OCI-LY1 (cell line): ENCODE measurements at regions not wholly inside any gene's neighbourhood (a gene's known extent, or its start where the extent isn't known, plus 50 kb on each side); places are given as distances from the start of the nearest gene placed in this dataset.

Experiments
- H2AFZ ChIP-seq: fragments of 200-600 bp; sonication (generic), shearing (Covaris generic); 2 replicates; pipeline ENCODE4 v1.6.0; 2014; ENCODE audit warnings: antibody characterized with exemption, mild to moderate bottlenecking, low read length
- H3F3A ChIP-seq: fragments of 200-600 bp; sonication (generic), shearing (Covaris generic); 2 replicates; pipeline ENCODE4 v1.6.0; 2014; ENCODE audit warnings: mild to moderate bottlenecking, antibody characterized with exemption, low read length, moderate library complexity; ENCODE audit not compliant: insufficient read depth
- H3K27ac ChIP-seq: fragments of 200-600 bp; sonication (generic); 2 replicates; pipeline ENCODE4 v1.5.1; 2014; ENCODE audit warnings: low read length, mixed run types, mild to moderate bottlenecking, low read depth; ENCODE audit not compliant: poor library complexity, severe bottlenecking
- H3K27me3 ChIP-seq: fragments of 200-600 bp; sonication (generic); 2 replicates; pipeline ENCODE4 v1.6.0; 2014; ENCODE audit warnings: antibody characterized with exemption, mild to moderate bottlenecking, low read length, moderate library complexity; ENCODE audit not compliant: insufficient read depth
- H3K36me3 ChIP-seq: fragments of 200-600 bp; sonication (generic); 2 replicates; pipeline ENCODE4 v1.6.1; 2014; ENCODE audit warnings: mild to moderate bottlenecking, antibody characterized with exemption, low read length, moderate library complexity, mixed read lengths; ENCODE audit not compliant: insufficient read depth
- H3K4me1 ChIP-seq: fragments of 200-600 bp; sonication (generic); 2 replicates; pipeline ENCODE4 v1.5.1; 2014; ENCODE audit warnings: mild to moderate bottlenecking, low read length, moderate library complexity; ENCODE audit not compliant: insufficient read depth, severe bottlenecking
- H3K4me2 ChIP-seq: fragments of 200-600 bp; sonication (generic), shearing (Covaris generic); 2 replicates; pipeline ENCODE4 v1.6.1; 2014; ENCODE audit warnings: low read length
- H3K4me3 ChIP-seq: fragments of 200-600 bp; sonication (generic); 2 replicates; pipeline ENCODE4 v1.5.1; 2014; ENCODE audit warnings: low read length, low read depth, mild to moderate bottlenecking, mixed read lengths; ENCODE audit not compliant: poor library complexity, severe bottlenecking
- H3K79me2 ChIP-seq: fragments of 200-600 bp; shearing (Covaris generic); 2 replicates; pipeline ENCODE4 v1.6.1; 2016; ENCODE audit warnings: mixed run types, low read length, mixed read lengths; ENCODE audit not compliant: insufficient read depth
- H3K9ac ChIP-seq: fragments of 200-600 bp; sonication (generic), shearing (Covaris generic); 2 replicates; pipeline ENCODE4 v1.6.1; 2014; ENCODE audit warnings: mild to moderate bottlenecking, low read length, mixed read lengths
- H3K9me2 ChIP-seq: fragments of 200-600 bp; sonication (generic), shearing (Covaris generic); 2 replicates; pipeline ENCODE4 v1.6.1; 2014; ENCODE audit warnings: low read depth, mild to moderate bottlenecking, low read length, mixed read lengths
- H3K9me3 ChIP-seq: fragments of 200-600 bp; shearing (Covaris generic); 2 replicates; pipeline ENCODE4 v1.6.1; 2014; ENCODE audit warnings: low read length, mixed read lengths
- H4K20me1 ChIP-seq: fragments of 200-600 bp; sonication (generic), shearing (Covaris generic); 2 replicates; pipeline ENCODE4 v1.6.0; 2016; ENCODE audit warnings: mild to moderate bottlenecking, low read length; ENCODE audit not compliant: insufficient read depth
- EZH2 ChIP-seq: fragments of 200-600 bp; sonication (generic), shearing (Covaris generic); IDR thresholded peaks from 2 replicates; pipeline ENCODE4 v1.8.0; 2017; ENCODE audit warnings: borderline replicate concordance, mixed run types, mild to moderate bottlenecking, antibody characterized with exemption, low read length, moderate library complexity, mixed read lengths
- TF ChIP-seq, protein P1 (sequence below): fragments of 200-600 bp; sonication (generic), shearing (Covaris generic); IDR thresholded peaks from 2 replicates; pipeline ENCODE4 v1.5.1; 2017; ENCODE audit warnings: mild to moderate bottlenecking, antibody characterized with exemption, low read length, moderate library complexity, mixed read lengths

DNA sequence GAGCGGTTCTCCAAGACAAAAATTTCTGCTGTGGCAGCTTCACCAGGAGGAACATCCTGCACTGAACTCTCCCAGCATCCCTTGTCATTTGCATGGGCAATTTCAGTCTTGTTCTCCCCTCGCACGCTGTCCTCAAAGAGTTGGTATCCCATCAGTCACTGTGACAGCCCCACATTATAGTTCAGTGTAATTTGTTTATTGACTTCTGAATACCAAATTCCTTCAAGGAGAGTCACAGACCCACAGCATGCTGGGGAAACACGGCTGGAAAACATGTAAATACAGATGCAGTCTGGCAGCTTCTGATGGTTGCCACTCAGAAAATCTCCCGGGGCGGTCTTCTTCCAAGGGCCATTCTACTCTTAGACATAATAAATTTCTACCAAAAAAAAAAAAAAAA lies 151.0 kb upstream of the NEBL start:
- no peaks in the 10 kb centered on the region for H3K4me1 ChIP-seq
- no peaks in the 10 kb centered on the region for H3K36me3 ChIP-seq
- no peaks in the 10 kb centered on the region for H3K9me3 ChIP-seq
- H3K27me3 ChIP-seq: no peaks in the 10 kb centered on the region; the same call in 1 of the 2 replicates
- no peaks in the 10 kb centered on the region for H3F3A ChIP-seq
- no peak overlapping the region for H3K4me2 ChIP-seq
- no peak for TF ChIP-seq EZH2
- TF ChIP-seq, protein P1, sequence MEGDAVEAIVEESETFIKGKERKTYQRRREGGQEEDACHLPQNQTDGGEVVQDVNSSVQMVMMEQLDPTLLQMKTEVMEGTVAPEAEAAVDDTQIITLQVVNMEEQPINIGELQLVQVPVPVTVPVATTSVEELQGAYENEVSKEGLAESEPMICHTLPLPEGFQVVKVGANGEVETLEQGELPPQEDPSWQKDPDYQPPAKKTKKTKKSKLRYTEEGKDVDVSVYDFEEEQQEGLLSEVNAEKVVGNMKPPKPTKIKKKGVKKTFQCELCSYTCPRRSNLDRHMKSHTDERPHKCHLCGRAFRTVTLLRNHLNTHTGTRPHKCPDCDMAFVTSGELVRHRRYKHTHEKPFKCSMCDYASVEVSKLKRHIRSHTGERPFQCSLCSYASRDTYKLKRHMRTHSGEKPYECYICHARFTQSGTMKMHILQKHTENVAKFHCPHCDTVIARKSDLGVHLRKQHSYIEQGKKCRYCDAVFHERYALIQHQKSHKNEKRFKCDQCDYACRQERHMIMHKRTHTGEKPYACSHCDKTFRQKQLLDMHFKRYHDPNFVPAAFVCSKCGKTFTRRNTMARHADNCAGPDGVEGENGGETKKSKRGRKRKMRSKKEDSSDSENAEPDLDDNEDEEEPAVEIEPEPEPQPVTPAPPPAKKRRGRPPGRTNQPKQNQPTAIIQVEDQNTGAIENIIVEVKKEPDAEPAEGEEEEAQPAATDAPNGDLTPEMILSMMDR: no peak
- H3K4me3 ChIP-seq: no peak overlapping the region
- no peaks in the 10 kb centered on the region for H3K9me2 ChIP-seq
- H3K9ac ChIP-seq: no peak overlapping the region
- H3K79me2 ChIP-seq: no peaks in the 10 kb centered on the region
- H2AFZ ChIP-seq: no peak overlapping the region
- H4K20me1 ChIP-seq: no peaks in the 10 kb centered on the region
- H3K27ac ChIP-seq: no peak overlapping the region

DNA sequence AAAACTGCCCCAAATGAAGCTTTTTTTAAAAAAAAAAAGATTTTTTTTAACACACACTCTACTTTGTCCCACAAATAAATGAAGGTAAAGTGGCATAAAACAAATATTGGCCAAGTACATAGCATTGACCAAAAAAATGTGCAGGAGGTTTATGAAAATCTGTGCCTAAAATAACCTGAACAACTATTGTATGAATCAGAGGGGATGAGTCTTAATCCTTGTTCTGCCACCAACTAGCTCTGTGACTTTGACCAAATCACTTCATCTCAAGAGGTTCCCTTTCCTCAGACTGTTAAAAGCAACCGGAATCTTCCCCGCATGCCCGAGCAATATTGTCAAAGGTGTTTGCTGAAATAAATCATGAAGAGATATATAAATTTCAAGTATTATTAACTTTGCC lies 150.4 kb upstream of the NEBL start:
- no peaks in the 10 kb centered on the region for H3K9me3 ChIP-seq
- H3K27me3 ChIP-seq: no peaks in the 10 kb centered on the region; the same call in 1 of the 2 replicates
- no peak overlapping the region for H3K4me2 ChIP-seq
- H2AFZ ChIP-seq: no peak overlapping the region
- no peak overlapping the region for H3K9ac ChIP-seq
- H3K9me2 ChIP-seq: no peaks in the 10 kb centered on the region
- TF ChIP-seq, protein P1: no peak
- no peak for TF ChIP-seq EZH2
- no peak overlapping the region for H3K27ac ChIP-seq
- no peaks in the 10 kb centered on the region for H4K20me1 ChIP-seq
- H3F3A ChIP-seq: no peaks in the 10 kb centered on the region
- no peak overlapping the region for H3K4me3 ChIP-seq
- H3K36me3 ChIP-seq: no peaks in the 10 kb centered on the region
- H3K4me1 ChIP-seq: no peaks in the 10 kb centered on the region
- no peaks in the 10 kb centered on the region for H3K79me2 ChIP-seq

- H3K27me3 ChIP-seq: no peaks in the 10 kb centered on the region; the same call in 1 of the 2 replicates
- H3F3A ChIP-seq: no peaks in the 10 kb centered on the region
- H3K9me3 ChIP-seq: no peaks in the 10 kb centered on the region
- no peaks in the 10 kb centered on the region for H3K9me2 ChIP-seq
- H3K27ac ChIP-seq: no peak overlapping the region
- H3K4me1 ChIP-seq: no peaks in the 10 kb centered on the region
- H4K20me1 ChIP-seq: no peaks in the 10 kb centered on the region
- H3K4me2 ChIP-seq: no peak overlapping the region
- TF ChIP-seq, protein P1: no peak
- TF ChIP-seq EZH2: no peak
- H2AFZ ChIP-seq: no peak overlapping the region
- no peaks in the 10 kb centered on the region for H3K36me3 ChIP-seq
- no peak overlapping the region for H3K9ac ChIP-seq
- H3K4me3 ChIP-seq: no peak overlapping the region
- no peaks in the 10 kb centered on the region for H3K79me2 ChIP-seq
Observed at GRCh38 chr10:21047096-21047495, 150.0 kb upstream of the NEBL start.
